ENCODE measurements at regions not wholly inside any gene's neighbourhood (a gene's known extent, or its start where the extent isn't known, plus 50 kb on each side); places are given as distances from the start of the nearest gene placed in this dataset.
A peak's percentile ranks its signal among the peaks of the same experiment; 100 is the strongest.
"Not testable (repeated sequence)": the region's sequence is repeated elsewhere in the genome, so short reads cannot be mapped to it uniquely, and the experiment has no call there.

DNA sequence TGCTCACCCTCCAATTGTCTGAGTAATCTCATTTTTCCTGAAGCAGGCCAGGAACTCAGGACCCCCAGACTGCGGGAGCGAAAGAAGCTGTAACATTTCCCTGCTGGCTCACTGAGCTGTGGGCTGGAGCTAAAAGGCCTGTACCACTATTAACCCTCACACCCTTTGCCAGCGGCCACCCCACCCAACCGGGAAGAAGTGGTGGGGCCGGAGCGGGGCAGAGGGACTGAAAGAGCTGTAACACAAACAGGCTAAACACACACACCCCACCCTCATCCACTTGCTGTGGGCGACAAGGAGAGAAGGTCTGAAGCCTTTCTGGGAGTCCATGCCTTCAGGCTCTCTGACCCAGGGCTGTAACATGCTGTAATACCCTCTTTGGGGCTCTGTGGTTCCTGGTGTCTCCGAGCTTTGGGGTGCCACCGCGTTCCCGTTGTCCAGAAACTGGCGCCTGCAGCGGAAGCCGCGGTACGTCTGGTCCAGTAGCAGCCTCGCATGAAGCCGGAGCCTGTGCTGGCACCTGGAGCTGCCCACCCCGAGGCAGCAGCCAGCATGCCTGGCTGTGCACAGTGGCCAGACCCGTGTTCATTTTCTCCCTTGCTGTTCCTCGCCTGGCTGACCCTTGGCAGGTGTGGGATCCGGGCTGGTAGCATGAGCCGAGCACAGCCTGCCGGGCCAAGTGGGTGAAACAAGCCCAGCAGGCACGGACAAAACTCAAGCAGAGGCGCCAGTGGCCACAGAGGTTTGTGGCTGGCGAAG, 345.5 kb upstream of the MGAT4C start:
- no peak for DNase-seq (ENCODE audit: low read depth)

- DNase-seq (ENCODE audit: low read depth): no peak
These were observed 344.6 kb upstream of the MGAT4C start for GRCh38 chr12:86600664-86601231.

DNA sequence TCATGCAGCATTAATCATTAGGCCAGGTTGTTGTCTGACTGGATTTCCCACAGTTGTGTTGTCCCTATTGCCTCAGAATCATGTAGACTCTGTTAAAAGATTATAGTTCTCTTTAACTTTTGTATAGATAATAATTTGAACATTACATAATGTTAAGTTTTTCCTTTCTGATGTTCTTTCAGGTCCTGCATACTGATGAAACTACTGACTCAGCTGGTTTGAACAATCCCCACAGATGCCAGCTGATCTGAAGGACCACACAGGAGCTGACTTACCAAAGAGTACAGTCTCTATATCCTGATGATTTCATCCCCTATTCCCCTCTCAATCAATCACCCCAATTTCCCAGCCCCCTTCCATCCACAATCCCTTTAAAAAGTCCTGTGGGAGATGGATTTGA, 341.2 kb upstream of the MGAT4C start:
- no peak for DNase-seq (ENCODE audit: low read depth)

GRCh38 chr12:86590296-86590695, 334.1 kb upstream of the MGAT4C start:
- DNase-seq (ENCODE audit: low read depth): no peak

DNA sequence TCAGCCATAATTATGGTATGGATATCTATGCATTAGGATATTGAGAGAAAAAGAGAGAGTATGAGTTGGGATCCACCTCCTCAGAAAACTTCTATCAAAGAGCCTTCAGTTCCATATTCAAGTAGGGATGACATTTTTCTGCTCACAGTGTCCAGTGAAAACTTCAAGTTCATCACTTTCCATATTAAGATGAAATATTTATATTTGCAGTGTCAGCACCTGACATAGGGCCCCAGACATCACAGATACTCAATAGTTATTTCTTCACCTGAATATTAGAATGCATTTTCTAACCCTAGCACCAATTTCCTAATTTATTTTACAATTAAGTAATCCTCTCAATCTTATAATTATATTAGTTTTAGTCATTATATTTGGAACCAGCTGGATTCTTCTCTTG, 318.0 kb upstream of the MGAT4C start:
- DNase-seq (ENCODE audit: low read depth): no peak

DNA sequence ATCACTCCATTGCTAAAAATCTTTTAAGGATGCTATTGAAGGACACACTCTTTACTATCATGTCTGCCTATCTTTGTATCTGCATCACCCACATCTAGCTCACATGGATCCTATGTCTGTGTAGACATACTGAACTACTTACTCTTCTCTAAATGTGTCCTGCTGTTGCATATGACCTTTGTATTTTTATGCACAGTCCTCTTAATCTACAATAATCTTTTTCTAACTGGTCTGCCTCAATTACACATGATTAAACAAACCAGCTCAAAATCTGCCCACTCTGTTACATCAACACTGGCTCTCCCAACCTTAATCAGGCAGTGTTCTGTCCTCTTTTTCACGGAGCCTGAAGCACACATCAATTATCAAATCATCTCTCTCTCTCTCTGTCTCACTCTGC, 316.3 kb upstream of the MGAT4C start:
- no peak for DNase-seq (ENCODE audit: low read depth)

DNA sequence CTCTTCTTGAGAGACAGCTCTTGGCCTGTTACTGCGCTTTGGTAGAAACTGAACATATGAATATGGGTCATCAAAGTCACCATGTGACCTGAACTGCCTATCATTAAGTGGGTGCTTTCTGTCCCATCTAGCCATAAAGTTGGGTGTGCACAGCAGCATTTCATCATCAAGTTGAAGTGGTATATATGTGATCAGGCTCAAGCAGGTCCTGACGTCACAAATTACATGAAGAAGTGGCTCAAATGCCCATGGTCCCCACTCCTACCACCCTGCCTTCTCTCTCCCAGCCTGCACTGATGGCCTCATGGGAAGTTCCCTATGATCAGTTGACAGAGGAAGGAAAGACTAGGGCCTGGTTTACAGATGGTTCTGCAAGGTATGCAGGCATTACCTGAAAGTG, 308.8 kb upstream of the MGAT4C start:
- no peak for DNase-seq (ENCODE audit: low read depth)

GRCh38 chr12:86555491-86555890, 299.3 kb upstream of the MGAT4C start:
- DNase-seq (ENCODE audit: low read depth): not testable (repeated sequence)

DNA sequence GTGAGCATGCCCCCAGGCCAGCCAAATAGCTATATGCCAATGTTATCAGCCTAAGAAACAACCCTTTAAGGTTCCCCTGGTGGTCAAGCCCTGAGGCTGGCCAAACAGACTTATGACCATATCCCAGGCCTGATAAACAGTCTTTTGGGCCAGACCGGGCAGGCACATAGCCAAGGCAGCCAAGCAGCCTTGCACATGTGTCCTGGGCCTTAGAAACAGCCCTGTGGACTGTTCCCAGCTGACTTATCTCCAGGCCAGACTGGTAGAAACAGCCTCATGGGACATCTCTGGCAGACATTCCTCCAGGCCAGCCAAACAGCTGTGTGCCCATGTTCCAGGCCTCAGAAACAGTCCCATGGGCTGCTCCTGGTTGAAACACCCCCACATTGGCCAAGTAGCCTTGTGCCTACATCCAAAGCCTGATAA, 295.0 kb upstream of the MGAT4C start:
- no peak for DNase-seq (ENCODE audit: low read depth)

DNA sequence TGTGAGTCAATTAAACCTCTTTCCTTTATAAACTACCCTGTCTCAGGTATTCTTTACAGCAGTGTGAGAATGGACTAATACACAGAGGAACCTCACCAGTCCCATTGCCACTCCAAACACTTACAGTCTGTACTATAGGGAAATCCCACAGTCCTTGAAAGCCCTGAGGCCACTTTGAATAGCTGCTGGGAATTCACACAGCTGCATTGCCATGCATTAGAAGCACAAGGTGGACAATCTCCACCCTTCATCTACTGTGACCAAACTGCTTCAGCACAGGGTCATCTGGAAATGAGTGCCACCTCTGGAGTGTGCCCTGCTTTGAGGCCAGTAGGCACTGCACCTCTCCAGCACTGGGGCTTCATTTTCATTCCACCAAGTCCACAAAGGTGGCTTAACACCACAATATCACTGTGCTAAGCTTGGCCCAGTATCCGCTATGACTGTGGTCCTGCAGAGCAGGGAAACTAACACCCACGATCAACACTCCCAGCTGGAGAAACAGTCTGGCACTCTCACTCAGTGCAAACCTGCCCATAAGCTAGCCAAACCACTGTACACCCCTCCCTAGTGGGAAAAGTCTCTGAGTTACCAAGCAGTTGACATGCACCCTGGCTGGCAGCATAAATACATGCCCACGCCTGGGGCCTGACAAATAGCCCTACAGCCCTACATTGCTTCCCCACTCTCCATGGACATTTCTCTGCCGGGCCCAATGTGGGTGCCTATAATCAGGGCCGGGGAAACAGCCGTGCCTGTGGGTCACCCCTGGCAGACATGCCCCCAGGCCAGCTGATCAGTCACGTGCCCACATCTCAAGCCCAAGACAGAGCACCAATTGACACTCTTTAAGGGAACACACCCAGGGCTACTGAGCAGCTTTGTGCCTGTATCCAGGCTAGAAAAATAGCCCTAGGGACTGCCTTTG, 294.3 kb upstream of the MGAT4C start:
- no peak for DNase-seq (ENCODE audit: low read depth)

DNA sequence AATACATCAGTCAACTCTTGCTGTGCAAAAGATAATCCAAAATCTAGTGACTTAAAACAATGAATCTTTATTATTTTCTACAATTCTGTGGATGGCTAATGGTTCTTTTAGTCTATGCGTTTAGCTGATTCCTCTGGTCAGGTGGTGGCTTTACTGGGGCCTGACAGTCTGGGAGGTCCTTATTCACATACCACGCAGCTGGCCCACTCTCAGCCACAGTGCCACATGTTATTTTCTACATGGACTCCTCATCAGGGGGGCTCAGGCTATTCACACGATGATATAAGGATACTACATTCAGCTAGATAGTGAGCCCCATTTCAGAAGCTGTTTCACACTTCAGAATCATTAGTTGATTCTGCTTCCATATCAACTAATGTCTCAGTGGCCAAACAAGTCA, 287.5 kb upstream of the MGAT4C start:
- no peak for DNase-seq (ENCODE audit: low read depth)

GRCh38 chr12:86530996-86531655, 274.9 kb upstream of the MGAT4C start:
- DNase-seq (ENCODE audit: low read depth): no peak

DNA sequence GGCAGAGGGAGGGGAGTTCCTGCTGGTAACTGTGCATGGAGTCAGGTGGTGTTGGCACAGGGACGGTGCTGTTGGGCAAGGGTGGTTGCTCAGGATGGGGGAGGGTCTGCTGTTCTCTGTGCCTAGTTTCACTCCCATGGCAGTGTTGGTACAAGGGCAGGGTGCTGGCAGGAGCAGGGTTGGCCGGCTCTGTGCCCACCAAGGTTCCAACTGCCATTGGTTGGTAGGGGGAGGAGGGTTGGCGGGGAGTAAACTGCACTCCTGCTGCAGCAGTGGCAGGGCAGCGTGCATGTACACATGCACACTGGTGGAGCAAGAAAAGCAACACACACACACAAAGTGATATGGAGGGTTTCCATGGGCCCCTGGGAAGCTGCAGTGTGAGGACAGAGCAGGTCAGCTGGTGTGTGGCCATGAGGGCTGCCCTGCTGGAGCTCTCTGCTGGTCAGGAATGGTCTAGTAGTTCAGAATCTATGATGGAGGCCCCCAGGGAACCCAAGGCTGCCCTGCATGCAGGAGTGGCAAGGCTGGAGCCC, 269.9 kb upstream of the MGAT4C start:
- no peak for DNase-seq (ENCODE audit: low read depth)

DNA sequence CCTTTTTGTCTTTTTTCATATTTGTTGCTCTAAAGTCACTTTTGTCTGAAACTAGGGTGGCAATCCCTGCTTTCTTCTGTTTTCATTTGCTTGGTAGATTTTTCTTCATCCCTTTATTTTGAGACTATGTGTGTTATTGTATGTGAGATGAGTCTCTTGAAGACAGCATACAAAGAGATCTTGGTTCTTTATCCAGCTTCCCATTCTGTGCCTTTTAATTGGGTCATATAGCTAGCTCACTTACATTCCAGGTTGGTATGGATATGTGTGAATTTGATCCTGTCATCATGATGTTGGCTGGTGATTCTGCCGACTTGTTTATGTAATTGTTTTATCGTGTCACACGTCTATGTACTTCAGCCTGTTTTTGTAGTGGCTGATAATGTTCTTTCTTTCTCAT, 267.7 kb upstream of the MGAT4C start:
- DNase-seq (ENCODE audit: low read depth): no peak

DNA sequence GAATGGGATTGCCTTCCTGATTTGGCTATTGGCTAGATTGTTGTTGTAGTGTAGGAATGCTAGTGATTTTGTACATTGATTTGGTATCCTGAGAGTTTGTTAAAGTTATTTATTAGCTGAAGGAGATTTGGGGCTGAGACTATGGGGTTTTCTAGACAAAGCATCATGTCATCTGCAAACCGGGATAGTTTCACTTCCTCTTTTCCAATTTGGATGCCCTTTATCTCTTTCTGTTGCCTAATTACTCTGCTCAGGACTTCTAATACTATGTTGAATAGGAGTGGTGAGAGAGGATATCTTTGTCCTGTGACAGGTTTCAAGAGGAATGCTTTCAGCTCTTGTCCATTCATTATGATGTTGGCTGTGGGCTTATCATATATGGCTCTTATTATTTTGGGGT, 265.7 kb upstream of the MGAT4C start:
- DNase-seq (ENCODE audit: low read depth): no peak

GRCh38 chr12:86513226-86513625, 257.0 kb upstream of the MGAT4C start:
- DNase-seq (ENCODE audit: low read depth): no peak

GRCh38 chr12:86496595-86496994, 240.4 kb upstream of the MGAT4C start:
- DNase-seq (ENCODE audit: low read depth): peak; percentile 13

- DNase-seq (ENCODE audit: low read depth): no peak
These were observed 228.3 kb upstream of the MGAT4C start for GRCh38 chr12:86484473-86484872.

GRCh38 chr12:86473231-86473630, 217.0 kb upstream of the MGAT4C start:
- no peak for DNase-seq (ENCODE audit: low read depth)

DNA sequence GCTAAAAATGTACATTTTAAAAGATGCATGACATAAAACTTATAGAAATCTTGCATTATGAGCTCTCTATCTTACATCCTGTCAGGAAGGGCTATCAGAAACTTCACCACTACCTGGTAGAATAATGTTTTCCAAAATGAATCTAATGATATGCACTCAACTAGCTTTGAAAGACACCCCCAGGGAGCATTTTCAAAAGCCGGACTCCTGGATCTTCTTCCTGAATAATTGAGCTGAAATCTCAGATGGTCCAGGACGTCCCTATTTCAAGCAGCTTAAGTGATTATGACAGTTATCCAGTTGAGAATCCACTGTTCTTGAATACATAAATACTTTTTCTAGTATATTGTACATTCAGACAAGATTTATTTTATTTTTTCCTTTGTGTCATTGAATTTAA, 200.6 kb upstream of the MGAT4C start:
- DNase-seq (ENCODE audit: low read depth): no peak

DNA sequence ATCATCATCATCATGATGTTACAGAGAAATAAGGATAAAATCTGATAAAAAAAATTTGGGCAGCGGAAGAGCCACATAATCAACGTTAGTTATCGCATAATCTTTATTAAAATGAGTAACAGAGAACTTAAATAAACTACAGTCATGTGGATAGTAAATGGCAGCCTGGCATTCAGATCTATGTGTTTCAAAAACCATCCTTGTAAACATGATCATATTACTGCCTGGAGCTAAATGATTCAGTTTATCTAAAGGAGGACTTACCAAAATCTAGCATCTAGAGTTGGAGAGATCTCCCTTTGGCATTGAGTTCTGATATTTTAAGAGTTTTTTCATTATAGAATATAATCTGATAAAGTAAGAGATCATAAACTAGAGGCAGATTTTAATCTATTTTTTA, 200.1 kb upstream of the MGAT4C start:
- DNase-seq (ENCODE audit: low read depth): peak; percentile 59

- no peak for DNase-seq (ENCODE audit: low read depth)
These were observed 189.2 kb upstream of the MGAT4C start for GRCh38 chr12:86445356-86445755.

Measured in M059J (cell line).